NCI-H510A (cell line): ENCODE measurements at regions not wholly inside any gene's neighbourhood (a gene's known extent, or its start where the extent isn't known, plus 50 kb on each side); places are given as distances from the start of the nearest gene placed in this dataset.

ENCODE experiments used
- DNase-seq: peaks from one replicate; lab custom pipeline; 2025; lab: John Stamatoyannopoulos, UW

- no peak for DNase-seq
Measured at GRCh38 chr7:108697254-108697653, 127.6 kb downstream of the DNAJB9 start.

- DNase-seq = no peak
Measured at GRCh38 chr7:108711611-108712010, 141.9 kb downstream of the DNAJB9 start.

GRCh38 chr7:108716783-108717182 is 147.1 kb downstream of the DNAJB9 start:
- no peak for DNase-seq

GRCh38 chr7:108717781-108718180 is 148.1 kb downstream of the DNAJB9 start:
- no peak for DNase-seq

GRCh38 chr7:108719631-108720030 is 150.0 kb downstream of the DNAJB9 start:
- no peak for DNase-seq

GRCh38 chr7:108722561-108722960 is 152.9 kb downstream of the DNAJB9 start:
- DNase-seq = no peak

- no peak for DNase-seq
Measured at GRCh38 chr7:108723381-108723814, 153.7 kb downstream of the DNAJB9 start.

- no peak for DNase-seq
Measured at GRCh38 chr7:108724251-108725100, 154.8 kb downstream of the DNAJB9 start.

GRCh38 chr7:108735814-108736213 is 166.1 kb downstream of the DNAJB9 start:
- no peak for DNase-seq

- DNase-seq = no peak
Measured at GRCh38 chr7:108736221-108736891, 166.7 kb downstream of the DNAJB9 start.

GRCh38 chr7:108770981-108771745 is 201.5 kb downstream of the DNAJB9 start:
- no peak for DNase-seq

- no peak for DNase-seq
Measured at GRCh38 chr7:108771853-108772252, 202.2 kb downstream of the DNAJB9 start.

GRCh38 chr7:108777966-108778365 is 208.3 kb downstream of the DNAJB9 start:
- no peak for DNase-seq

GRCh38 chr7:108789451-108789850 is 219.8 kb downstream of the DNAJB9 start:
- DNase-seq = no peak

- DNase-seq = no peak
Measured at GRCh38 chr7:108794466-108794865, 224.8 kb downstream of the DNAJB9 start.

GRCh38 chr7:108802650-108803049 is 233.0 kb downstream of the DNAJB9 start:
- no peak for DNase-seq

- no peak for DNase-seq
Measured at GRCh38 chr7:108805808-108806397, 236.2 kb downstream of the DNAJB9 start.

- DNase-seq = no peak
Measured at GRCh38 chr7:108808549-108809266, 239.0 kb downstream of the DNAJB9 start.

GRCh38 chr7:108809356-108809755 is 239.7 kb downstream of the DNAJB9 start:
- DNase-seq = no peak

GRCh38 chr7:108810756-108811385 is 241.2 kb downstream of the DNAJB9 start:
- no peak for DNase-seq
